ENCODE measurements at regions not wholly inside any gene's neighbourhood (a gene's known extent, or its start where the extent isn't known, plus 50 kb on each side); places are given as distances from the start of the nearest gene placed in this dataset.

DNA sequence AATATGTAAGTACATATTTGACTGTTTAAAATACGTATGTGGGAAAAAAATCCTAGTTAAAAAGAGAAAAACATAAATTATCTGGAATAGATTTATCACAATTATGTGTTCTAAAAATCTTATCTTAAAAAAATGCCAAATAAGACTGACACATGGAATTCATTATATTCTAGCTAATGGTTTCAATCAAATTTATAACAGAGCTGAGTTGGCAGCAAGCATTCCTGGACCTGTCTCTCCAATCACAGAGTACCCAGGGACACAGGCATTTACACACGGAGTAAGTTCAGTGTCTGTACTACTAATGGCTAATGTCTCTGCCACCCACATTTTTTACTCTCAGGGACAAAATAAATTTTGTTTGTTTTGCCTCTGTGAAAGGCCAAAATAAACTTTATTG is 122.3 kb downstream of the RPS12 start:
- no peak for DNase-seq (ENCODE audit: low spot score)

GRCh38 chr6:132937466-132937906 is 123.1 kb downstream of the RPS12 start:
- DNase-seq (ENCODE audit: low spot score): no peak

DNA sequence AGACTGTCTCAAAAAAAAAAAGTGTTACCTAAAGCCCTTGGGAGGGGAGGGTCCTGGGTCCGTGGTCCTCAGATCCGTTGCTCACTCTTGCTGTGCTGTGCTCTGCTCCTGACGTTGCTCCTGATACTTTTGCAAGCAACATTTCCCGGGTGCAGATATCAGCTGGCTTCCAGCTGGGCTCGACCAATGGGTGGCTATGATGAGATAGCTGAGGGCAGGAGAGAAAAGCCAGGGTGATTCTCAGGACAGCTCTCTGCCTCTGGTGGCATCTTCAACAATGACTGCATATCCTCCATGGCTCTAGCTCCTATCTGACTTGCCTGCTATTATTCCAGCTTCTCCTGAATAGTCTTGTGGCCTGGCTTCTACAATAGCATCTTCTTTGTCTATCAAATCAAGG is 134.5 kb downstream of the RPS12 start:
- no peak for DNase-seq (ENCODE audit: low spot score)

- no peak for DNase-seq (ENCODE audit: low spot score)
These were observed 136.2 kb downstream of the RPS12 start for GRCh38 chr6:132950566-132950965.

DNA sequence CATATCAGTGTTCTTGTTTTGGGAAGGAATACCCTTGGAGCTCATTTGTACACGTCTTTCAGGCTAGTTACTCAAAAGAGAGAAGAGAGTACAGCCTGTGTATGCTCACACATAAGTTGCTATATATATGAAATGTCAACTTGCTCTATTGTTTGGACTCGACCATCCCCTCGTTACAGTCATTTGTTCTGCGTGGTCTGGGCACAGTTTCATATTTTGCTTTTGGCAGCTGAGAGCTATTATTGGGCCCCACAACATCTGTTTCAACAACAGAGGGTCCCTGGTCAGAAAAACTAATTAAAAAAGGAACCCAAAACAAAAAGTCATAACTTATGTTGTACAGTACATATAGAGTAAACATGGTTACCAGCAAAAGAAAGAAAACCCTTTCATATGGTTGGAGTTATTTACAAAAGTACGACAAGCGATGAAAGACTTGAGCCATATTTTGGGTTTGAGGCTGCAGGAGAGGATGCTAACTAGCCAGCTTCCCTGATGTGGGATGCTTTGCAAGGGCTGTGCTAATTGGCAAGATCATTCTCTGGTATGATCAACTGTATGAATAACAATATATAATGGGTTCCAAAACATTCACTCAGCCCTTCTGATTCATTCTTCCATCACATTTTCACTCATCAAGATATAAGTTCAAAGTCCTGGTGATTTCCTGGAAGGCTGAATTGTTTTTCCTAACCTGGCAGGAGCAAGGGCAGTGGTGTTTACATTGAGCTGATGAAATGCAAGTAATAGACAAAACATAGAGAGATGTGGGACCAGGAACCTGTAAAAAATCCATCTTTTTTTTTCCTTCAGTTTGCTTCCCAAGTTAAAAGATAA is 137.9 kb downstream of the RPS12 start:
- DNase-seq (ENCODE audit: low spot score): no peak

- DNase-seq (ENCODE audit: low spot score): no peak
These were observed 138.6 kb downstream of the RPS12 start for GRCh38 chr6:132952986-132953385.

- DNase-seq (ENCODE audit: low spot score): no peak
These were observed 139.9 kb downstream of the RPS12 start for GRCh38 chr6:132954222-132954621.

DNA sequence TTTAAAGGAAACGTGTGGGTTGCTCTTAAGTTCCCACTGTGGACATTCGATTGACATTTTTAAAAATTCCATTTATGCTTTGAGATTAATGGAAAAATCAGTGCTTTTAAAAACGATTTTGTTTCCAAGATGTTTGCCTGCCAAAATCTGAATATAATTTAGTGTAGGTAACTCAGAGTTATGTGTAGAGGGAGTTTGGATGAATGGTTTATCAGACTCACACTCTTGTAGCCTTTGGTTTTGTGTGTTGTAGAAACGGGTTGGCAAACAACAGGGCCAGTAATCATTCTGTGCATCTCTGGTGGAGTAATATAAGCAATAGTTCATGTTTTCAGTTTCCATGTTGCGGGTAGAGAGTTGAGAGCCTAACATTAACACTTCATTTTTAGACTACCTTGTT is 140.6 kb downstream of the RPS12 start:
- DNase-seq (ENCODE audit: low spot score): no peak

GRCh38 chr6:132959639-132960326 is 145.4 kb downstream of the RPS12 start:
- DNase-seq (ENCODE audit: low spot score): no peak

- no peak for DNase-seq (ENCODE audit: low spot score)
These were observed 146.4 kb downstream of the RPS12 start for GRCh38 chr6:132960720-132961119.

DNA sequence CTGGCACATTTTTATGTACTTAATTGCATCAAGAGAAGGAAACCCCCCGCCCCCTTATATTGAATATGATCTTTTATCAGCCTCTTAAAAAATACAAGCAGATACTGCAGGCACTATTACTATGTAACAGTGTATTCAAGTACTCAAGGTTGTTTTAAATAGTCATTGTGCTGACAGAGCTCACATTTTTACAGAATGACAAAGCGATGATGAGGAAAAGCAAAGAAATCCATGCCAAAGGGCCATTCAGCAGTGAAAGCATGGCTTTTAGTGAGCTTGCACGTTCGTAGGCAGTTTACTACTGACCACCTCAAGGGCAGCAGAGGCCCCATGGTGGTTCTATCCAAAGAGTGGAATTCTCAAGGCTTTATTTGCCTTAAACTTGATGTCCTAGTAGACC is 146.8 kb downstream of the RPS12 start:
- no peak for DNase-seq (ENCODE audit: low spot score)

DNA sequence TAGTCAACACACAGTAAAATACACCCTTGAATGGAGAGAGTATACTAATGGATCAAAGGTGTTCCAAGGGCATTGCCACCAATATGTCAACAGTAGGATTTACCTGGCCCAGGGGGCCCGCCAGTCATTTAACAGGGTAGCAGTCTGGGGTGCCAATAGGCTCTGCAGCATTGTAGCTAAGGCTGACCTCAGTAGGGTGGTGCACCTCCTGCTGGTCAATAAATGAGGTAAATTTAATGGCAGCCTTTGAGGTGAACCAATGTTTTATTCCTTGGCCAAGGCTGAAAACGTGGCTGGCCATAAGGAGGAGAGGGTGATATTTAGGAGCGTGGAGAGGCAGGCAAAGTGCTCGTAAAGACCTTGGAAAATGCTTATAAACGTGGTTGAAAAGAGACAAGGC is 147.2 kb downstream of the RPS12 start:
- no peak for DNase-seq (ENCODE audit: low spot score)

DNA sequence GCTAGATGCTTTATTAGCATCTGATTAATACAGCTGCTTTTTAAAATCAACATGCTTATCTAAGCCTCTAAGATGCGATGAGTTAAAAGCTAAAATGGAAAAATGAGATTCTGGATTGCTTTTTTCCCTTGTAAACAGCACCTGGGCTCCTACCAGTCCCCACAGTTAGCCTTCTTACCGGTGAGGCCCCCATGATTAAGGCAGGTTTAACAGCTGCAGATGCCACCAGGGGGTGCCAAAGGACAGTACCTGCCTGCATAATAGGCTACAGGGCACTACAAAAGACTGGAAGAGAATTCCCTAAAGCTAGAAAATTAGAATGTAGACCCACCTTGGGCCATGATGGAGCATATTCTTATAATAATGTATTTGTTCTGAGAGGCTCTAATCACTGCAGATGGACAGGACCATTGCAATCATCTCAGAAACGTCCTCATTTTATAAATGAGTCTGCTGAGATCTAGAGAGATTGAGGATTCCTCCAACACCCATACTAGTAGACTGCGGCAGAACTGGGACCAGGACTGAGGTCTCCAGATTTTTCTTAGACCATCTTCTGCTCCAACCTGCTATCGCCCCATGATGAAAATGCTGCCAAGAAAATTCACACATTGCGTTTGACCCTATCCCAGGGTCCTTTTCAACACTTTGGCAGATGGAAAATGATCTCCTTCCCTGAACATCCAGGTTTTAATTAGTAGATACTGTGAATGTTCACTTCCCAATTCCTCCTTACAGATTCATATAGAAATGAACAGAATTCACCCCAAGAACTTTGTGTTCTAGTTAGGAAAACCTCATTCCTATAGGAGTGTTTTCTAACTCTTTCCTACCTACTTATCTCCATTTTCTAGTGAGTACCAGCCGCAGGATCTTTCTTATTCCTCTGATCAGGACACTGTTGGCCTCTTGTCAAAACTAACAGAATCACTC is 148.8 kb downstream of the RPS12 start:
- no peak for DNase-seq (ENCODE audit: low spot score)

DNA sequence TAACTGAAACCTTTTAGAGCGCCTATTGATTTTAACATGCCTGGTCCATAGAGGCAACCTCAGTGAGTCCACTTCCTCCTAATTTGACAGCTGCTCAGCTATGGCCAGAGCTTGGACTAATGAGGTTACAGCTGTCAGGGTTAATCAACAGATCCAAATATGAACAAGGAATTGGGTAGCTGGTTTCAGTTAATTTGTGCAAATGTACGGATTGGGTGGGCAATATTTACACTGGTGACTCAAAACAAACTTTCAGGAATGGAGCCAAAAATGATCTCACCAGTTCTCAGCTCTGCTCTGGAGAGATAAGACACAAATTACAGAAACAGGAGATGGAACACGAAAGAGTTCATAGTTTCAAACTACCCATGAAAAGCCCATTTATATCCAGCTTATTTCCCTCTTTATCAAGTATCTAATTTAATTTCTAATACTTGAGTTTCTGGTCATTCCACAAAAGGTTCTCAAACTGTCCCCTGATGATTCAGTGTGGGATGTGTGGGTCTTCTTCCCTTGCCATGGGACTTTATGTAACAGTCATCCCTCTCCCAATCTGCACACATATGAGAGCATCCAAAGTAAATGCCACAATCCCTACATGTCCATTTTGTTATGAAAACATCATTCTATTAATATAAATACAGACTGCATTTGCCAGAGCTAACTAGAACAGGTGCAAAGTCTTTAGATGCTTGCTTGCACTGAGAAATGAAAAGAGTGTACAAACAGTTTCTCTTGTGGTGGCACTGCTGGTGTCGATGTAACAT is 149.9 kb downstream of the RPS12 start:
- no peak for DNase-seq (ENCODE audit: low spot score)

DNA sequence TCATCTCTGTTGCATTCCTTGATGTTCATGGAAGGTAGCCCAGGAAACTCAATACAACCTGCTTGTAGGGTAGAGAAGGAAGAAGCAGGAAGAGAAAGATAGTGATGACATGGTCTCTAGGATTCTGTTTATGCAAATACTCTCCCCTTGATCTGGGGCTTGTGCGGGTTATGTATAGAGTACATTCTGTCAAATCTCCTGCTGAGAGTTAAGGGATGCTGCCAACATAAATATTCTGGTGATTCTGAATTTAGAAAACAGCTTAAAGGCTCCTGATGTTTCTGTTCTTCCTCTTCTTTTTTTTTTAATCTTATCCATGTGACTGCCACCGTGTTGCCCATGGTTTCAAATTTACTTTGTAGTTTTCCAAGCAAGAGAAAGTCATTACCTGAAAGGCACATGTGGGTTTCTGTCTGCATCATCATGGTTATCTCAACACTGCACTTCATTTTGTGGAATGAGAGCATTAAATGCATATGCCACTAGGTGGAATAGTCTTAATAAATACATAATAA is 150.6 kb downstream of the RPS12 start:
- no peak for DNase-seq (ENCODE audit: low spot score)

- no peak for DNase-seq (ENCODE audit: low spot score)
These were observed 153.5 kb downstream of the RPS12 start for GRCh38 chr6:132967871-132968270.

- DNase-seq (ENCODE audit: low spot score): no peak
These were observed 154.1 kb downstream of the RPS12 start for GRCh38 chr6:132968419-132968950.

- DNase-seq (ENCODE audit: low spot score): no peak
These were observed 154.8 kb downstream of the RPS12 start for GRCh38 chr6:132969196-132969595.

GRCh38 chr6:132971676-132972075 is 157.3 kb downstream of the RPS12 start:
- no peak for DNase-seq (ENCODE audit: low spot score)

- DNase-seq (ENCODE audit: low spot score): no peak
These were observed 157.9 kb downstream of the RPS12 start for GRCh38 chr6:132972254-132972653.

DNA sequence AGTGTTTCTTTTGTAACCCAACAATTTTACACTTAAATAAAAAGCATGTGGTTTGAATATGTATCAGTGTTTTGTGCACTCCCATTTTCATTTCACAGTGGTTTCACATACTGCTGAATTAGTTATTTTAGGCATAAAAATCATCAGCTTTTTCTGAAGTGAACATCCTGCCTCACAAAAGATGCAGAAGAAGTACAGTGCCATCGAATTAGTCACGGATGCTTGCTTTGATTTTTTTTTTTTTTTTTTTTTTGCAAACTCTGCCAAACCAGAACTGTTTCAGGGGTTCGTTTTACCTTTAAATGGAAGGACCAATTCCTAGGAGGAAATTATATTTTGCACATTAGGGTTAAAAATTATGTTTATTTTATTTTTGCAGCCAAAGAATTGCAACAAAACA is 158.6 kb downstream of the RPS12 start:
- DNase-seq (ENCODE audit: low spot score): no peak

Data from ureter (tissue), 1 donor.